ENCODE measurements at regions not wholly inside any gene's neighbourhood (a gene's known extent, or its start where the extent isn't known, plus 50 kb on each side); places are given as distances from the start of the nearest gene placed in this dataset.

- TF ChIP-seq RAD21 (IDR thresholded peaks at IDR 0.05; ENCODE audit: low read length) (no peak), RCOR1 (IDR thresholded peaks at IDR 0.05; ENCODE audit: insufficient replicate concordance, low read length) (no peak), CHD1 (IDR thresholded peaks at IDR 0.05; ENCODE audit: low read depth, low read length) (no peak), RFX5 (IDR thresholded peaks at IDR 0.05; ENCODE audit: low read depth, low read length) (no peak), MXI1 (IDR thresholded peaks at IDR 0.05; ENCODE audit: borderline replicate concordance, low read depth, low read length) (no peak), NFE2L2 (IDR thresholded peaks at IDR 0.05; ENCODE audit: low read depth, low read length) (no peak), BHLHE40 (IDR thresholded peaks at IDR 0.05; ENCODE audit: low read depth, low read length) (no peak)
- Histone ChIP-seq H4K5ac (ENCODE audit: low read depth, low read length) (no peak overlapping the region), H4K8ac (ENCODE audit: low read depth in 2 of 2, low read length in 2 of 2) (no peak overlapping the region), H3K27ac (ENCODE audit: insufficient read depth, low read length) (no peak overlapping the region), H3K18ac (ENCODE audit: low read depth, low read length) (no peak overlapping the region), H3K27me3 (ENCODE audit: control insufficient read depth, insufficient read depth, low read length) (peaks cover 3% of the 10 kb centered on the region; the same call in 1 of the 2 replicates), H3K9me3 (ENCODE audit: control insufficient read depth, insufficient read depth, low read length) (no peaks in the 10 kb centered on the region), H3K4me2 (ENCODE audit: low read depth, low read length) (no peak overlapping the region), H3K14ac (replicated peaks; ENCODE audit: low read depth, low read length) (no peak overlapping the region), H2BK120ac (ENCODE audit: low read depth, low read length) (no peak overlapping the region), H4K91ac (ENCODE audit: insufficient read depth, low read depth, low read length) (no peak overlapping the region), H3K23ac (ENCODE audit: low read depth, low read length) (no peak overlapping the region), H2AFZ (replicated peaks; ENCODE audit: low read length, poor library complexity) (no peak overlapping the region), H2BK20ac (ENCODE audit: low read depth, low read length) (no peak overlapping the region), H2BK15ac (ENCODE audit: low read depth, low read length) (no peak overlapping the region), H3K56ac (ENCODE audit: extremely low read depth, insufficient read depth, low read length) (no peak overlapping the region), H2AK5ac (ENCODE audit: low read depth, low read length) (no peak overlapping the region), H4K20me1 (ENCODE audit: insufficient read depth, low read length) (no peaks in the 10 kb centered on the region), H2BK5ac (ENCODE audit: low read depth, low read length, poor library complexity, severe bottlenecking) (no peak overlapping the region), H2AK9ac (replicated peaks; ENCODE audit: low read depth, low read length, poor library complexity) (no peak overlapping the region), H3K9me1 (ENCODE audit: insufficient read depth, low read length) (no peaks in the 10 kb centered on the region), H3K36me3 (ENCODE audit: control insufficient read depth, insufficient read depth, low read length) (no peaks in the 10 kb centered on the region), H3K4me1 (ENCODE audit: control insufficient read depth, insufficient read depth, low read length) (peaks cover 2% of the 10 kb centered on the region; the same call in 1 of the 2 replicates), H3K9ac (ENCODE audit: low read depth, low read length) (no peak overlapping the region), H3K79me1 (ENCODE audit: low read depth in 1 of 2, low read length in 2 of 2) (no peaks in the 10 kb centered on the region), H3K4ac (ENCODE audit: low read depth, low read length) (no peak overlapping the region), H3K4me3 (ENCODE audit: insufficient read depth, low read depth, low read length) (no peak overlapping the region)
- DNase-seq (peak; percentile 28), ATAC-seq (ENCODE audit: low read depth) (no peak)
- no CpG with 5 or more reads among the region's 2 CpGs for WGBS, 2 experiments (ENCODE audit: extremely low coverage in 2 of 2, insufficient read length in 1 of 2)
- no TSS peak for BruUV-seq (replicated peaks)
- ChIA-PET POLR2A (ENCODE audit: unreplicated experiment) (no interaction called here), CTCF (no interaction called here)
- dilution Hi-C loops (cut with HindIII; ENCODE audit: low sequenced_read_pairs, unreplicated experiment) = no loop called here
- intact Hi-C loops (cut with micrococcal nuclease) = no loop called here
- in situ Hi-C loops (cut with MboI; ENCODE audit: low sequenced_read_pairs) = no loop called here
Observed at GRCh38 chr4:38368613-38369012, 295.4 kb upstream of the KLF3 start.

Measured in IMR-90 (cell line).